Esophagus (tissue), 2 donors: ENCODE measurements at regions not wholly inside any gene's neighbourhood (a gene's known extent, or its start where the extent isn't known, plus 50 kb on each side); places are given as distances from the start of the nearest gene placed in this dataset.

ENCODE experiments used
- H3K27ac ChIP-seq, 2 donors: one replicate each; pipeline ENCODE4 v1.5.1; 2013; ENCODE audit warnings: low read depth in 2 of 2, mild to moderate bottlenecking in 2 of 2, inconsistent platforms in 1 of 2, low read length in 1 of 2, moderate library complexity in 1 of 2
- H3K27me3 ChIP-seq, 2 donors: one replicate each; pipeline ENCODE4 v1.6.1; 2013; ENCODE audit warnings: low read length in 2 of 2, control low read depth in 1 of 2, mild to moderate bottlenecking in 1 of 2; ENCODE audit not compliant: insufficient read depth in 2 of 2, control insufficient read depth in 1 of 2
- H3K36me3 ChIP-seq, 2 donors: one replicate each; pipeline ENCODE4 v1.6.1; 2013; ENCODE audit warnings: low read length in 1 of 2; ENCODE audit not compliant: control insufficient read depth in 2 of 2, insufficient read depth in 2 of 2
- H3K4me1 ChIP-seq, 2 donors: one replicate each; pipeline ENCODE4 v1.6.1; 2013; ENCODE audit warnings: low read length in 1 of 2; ENCODE audit not compliant: control insufficient read depth in 2 of 2, insufficient read depth in 2 of 2
- H3K4me3 ChIP-seq, 2 donors: one replicate each; pipeline ENCODE4 v1.5.1; 2013; ENCODE audit warnings: low read length in 2 of 2, mild to moderate bottlenecking in 2 of 2, low read depth in 1 of 2, moderate library complexity in 1 of 2
- H3K9me3 ChIP-seq, 2 donors: one replicate each; pipeline ENCODE4 v1.6.1; 2013; ENCODE audit warnings: mild to moderate bottlenecking in 2 of 2, low read depth in 1 of 2, low read length in 1 of 2, moderate library complexity in 1 of 2; ENCODE audit not compliant: control insufficient read depth in 2 of 2, insufficient read depth in 1 of 2
- WGBS, 2 donors: extraction: QIAGEN DNeasy Blood & Tissue Kit; methylation state at CpG; one replicate each; pipeline ENCODE4 v1.1.7; 2013; 5-methylcytosine and 5-hydroxymethylcytosine counted together
- donor health status: healthy with polysubstance abuse.
- donor health status: Bipolar disorder and iron deficiency.

DNA sequence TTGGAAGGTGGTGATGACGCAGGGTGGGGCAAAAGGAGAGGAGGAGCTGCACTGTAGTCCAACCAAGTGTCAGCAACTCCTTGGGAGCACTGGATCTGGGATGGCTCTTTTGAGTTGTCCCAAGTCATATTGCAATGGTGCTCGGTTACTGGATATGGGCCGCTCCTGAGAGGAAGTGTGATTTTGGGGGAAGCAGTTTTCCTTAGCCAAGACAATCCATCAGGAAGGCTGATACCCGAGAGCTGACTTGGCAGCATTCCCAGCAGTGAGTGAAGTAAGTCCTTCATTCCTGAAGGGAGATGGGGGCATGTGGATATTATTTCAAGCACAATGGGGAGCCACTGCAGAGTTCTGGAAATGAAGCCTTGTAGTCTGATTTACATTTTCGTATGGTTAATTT lies 354.1 kb downstream of the RFPL4B start:
- no peaks in the 10 kb centered on the region for H3K9me3 ChIP-seq
- H3K4me1 ChIP-seq = no peaks in the 10 kb centered on the region
- 68 to 70% methylated on average over 5 of the region's 5 CpGs for WGBS, 2 donors
- H3K27ac ChIP-seq = no peak overlapping the region
- H3K36me3 ChIP-seq = no peaks in the 10 kb centered on the region
- H3K4me3 ChIP-seq = no peak overlapping the region
- H3K27me3 ChIP-seq = no peaks in the 10 kb centered on the region

DNA sequence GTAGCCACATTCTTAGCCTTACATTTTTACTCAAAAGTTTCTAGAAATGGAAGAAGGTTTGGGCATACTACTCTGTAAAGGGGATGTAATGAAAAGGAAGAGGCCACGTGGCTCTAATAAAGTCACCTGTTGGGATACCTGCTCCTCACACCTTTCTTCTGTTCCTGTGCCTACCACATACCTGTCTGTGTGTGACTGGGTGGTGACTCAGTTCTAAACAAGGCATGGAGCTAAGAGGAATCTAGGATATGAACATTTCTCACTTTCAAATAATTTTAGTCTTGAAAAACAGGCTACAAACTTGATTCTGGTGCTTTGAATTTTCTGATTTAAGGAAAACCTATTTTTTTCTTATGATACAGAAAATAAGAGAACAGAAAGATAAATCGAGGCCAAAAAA lies 363.6 kb downstream of the RFPL4B start:
- H3K9me3 ChIP-seq = no peaks in the 10 kb centered on the region
- 70 to 72% methylated on average over 2 of the region's 2 CpGs for WGBS, 2 donors
- no peaks in the 10 kb centered on the region for H3K27me3 ChIP-seq
- no peak overlapping the region for H3K27ac ChIP-seq
- no peaks in the 10 kb centered on the region for H3K36me3 ChIP-seq
- H3K4me3 ChIP-seq = no peak overlapping the region
- no peaks in the 10 kb centered on the region for H3K4me1 ChIP-seq

DNA sequence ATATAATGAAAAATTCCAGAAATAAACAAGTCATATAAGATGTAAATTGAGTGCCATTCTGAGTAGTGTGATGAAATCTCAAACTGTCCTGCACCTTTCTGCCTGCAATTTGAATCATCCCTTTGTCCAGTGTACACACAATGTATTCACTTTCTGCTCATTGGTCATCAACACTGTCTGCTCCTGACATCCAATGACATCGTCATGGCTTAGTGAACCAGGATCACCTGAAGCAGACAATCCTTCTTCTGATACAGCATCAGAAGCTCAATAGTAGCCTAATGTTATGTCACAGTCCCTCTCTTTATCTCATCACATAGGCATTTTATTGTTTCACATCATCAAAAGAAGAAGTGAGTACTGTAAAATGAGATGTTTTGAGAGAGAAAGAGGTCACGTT lies 366.3 kb downstream of the RFPL4B start:
- H3K4me3 ChIP-seq = no peak overlapping the region
- no peaks in the 10 kb centered on the region for H3K27me3 ChIP-seq
- WGBS, 2 donors = 83 to 90% methylated on average over 2 of the region's 2 CpGs
- H3K4me1 ChIP-seq = no peaks in the 10 kb centered on the region
- no peak overlapping the region for H3K27ac ChIP-seq
- H3K9me3 ChIP-seq = no peaks in the 10 kb centered on the region
- H3K36me3 ChIP-seq = no peaks in the 10 kb centered on the region

DNA sequence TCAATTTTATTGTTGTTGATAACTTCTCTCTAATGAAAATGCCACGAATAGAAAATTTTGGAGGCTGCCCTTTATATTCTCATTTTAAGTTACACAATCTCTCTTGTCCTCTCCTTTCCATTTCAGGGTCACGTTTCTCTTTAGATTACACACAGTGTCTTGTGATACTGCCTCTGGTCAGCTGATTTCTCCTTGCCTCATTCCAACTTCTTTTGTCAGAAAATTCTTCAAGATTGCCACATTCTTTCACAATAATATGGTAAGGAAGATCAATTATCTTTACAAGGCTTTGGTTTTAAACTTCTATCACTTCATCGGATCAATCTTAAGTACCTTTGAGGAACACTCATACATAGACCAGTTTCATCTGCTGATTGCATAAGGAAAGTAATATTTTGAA lies 370.3 kb downstream of the RFPL4B start:
- no peaks in the 10 kb centered on the region for H3K9me3 ChIP-seq
- no peaks in the 10 kb centered on the region for H3K27me3 ChIP-seq
- H3K4me3 ChIP-seq = no peak overlapping the region
- no peaks in the 10 kb centered on the region for H3K36me3 ChIP-seq
- no peak overlapping the region for H3K27ac ChIP-seq
- H3K4me1 ChIP-seq = no peaks in the 10 kb centered on the region
- 75 to 77% methylated on average over 3 of the region's 3 CpGs for WGBS, 2 donors

DNA sequence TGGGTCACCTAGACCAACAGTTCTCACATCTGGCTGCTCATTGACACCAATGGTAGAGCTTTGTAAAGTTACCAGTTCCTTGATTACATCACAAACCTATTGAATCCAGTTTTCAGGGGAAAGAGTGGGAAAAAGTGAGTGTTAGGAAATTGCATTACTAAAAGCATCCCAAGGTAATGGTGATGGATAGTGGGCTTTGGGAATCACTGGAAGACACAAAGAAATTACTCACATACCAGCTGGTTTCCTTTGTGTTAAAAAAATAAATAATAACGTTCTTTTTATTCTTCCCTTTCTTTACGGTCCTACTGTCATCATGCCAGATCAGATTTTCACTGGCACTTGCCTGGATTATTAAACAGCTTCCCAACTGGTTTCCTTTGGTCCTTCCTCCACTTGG lies 370.7 kb downstream of the RFPL4B start:
- H3K36me3 ChIP-seq = no peaks in the 10 kb centered on the region
- H3K4me3 ChIP-seq = no peak overlapping the region
- WGBS, 2 donors = 44 to 46% methylated on average over 2 of the region's 2 CpGs
- H3K4me1 ChIP-seq = no peaks in the 10 kb centered on the region
- H3K27ac ChIP-seq = no peak overlapping the region
- H3K9me3 ChIP-seq = no peaks in the 10 kb centered on the region
- no peaks in the 10 kb centered on the region for H3K27me3 ChIP-seq

DNA sequence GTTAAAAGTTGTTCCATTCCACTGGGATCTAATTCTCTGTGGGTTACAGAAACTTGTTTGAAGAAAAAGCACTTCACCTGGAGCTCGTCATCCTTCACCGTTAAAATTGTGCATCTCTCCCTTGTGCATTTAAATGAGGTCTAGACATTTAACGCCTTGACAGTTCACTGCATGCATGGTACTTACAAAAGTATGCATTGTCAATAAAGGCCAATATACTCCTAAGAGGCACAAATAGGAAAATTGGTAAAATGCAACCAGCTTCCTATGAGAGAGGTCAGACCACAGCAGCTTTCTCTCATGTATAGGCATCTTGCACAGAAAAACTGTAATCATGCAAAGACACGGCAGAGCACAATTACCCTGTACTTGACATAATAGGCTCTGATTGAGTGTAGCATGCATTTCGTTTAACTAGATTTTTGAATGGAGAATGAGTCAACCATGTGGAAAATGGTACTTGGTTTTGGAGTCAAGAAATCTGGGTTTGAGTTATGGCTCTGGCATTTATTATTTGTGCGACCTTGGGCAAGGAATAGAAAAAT lies 378.5 kb downstream of the RFPL4B start:
- H3K4me3 ChIP-seq = no peak overlapping the region
- WGBS, 2 donors = 89 to 91% methylated on average over 6 of the region's 6 CpGs

DNA sequence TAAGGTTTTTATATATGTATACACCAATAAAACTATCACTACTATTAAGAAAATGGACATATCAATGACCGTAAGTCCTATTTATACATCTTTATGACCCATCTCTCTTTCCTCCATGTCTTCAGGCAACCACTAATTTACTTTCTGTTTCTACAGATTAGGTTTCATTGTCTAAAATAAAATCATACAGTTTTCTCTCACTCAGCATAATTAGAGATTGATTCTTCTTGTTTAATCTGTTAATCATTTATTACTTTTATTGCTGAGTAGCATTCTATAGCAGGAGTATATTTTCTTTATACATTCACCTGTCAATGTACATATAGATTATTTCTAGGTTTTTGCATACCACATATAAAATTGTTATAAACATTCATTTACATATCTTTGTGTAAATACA lies 388.0 kb downstream of the RFPL4B start:
- Histone ChIP-seq H3K27ac (no peak overlapping the region), H3K27me3 (no peaks in the 10 kb centered on the region), H3K4me3 (no peak overlapping the region), H3K9me3 (no peaks in the 10 kb centered on the region), H3K36me3 (no peaks in the 10 kb centered on the region), H3K4me1 (no peaks in the 10 kb centered on the region)
- WGBS, 2 donors = 86 to 92% methylated on average over 1 of the region's 1 CpG

More for the DNA sequence above, 378.5 kb downstream of the RFPL4B start:
- no peaks in the 10 kb centered on the region for H3K4me1 ChIP-seq
- no peak overlapping the region for H3K27ac ChIP-seq
- H3K36me3 ChIP-seq = no peaks in the 10 kb centered on the region
- no peaks in the 10 kb centered on the region for H3K9me3 ChIP-seq
- H3K27me3 ChIP-seq = no peaks in the 10 kb centered on the region

DNA sequence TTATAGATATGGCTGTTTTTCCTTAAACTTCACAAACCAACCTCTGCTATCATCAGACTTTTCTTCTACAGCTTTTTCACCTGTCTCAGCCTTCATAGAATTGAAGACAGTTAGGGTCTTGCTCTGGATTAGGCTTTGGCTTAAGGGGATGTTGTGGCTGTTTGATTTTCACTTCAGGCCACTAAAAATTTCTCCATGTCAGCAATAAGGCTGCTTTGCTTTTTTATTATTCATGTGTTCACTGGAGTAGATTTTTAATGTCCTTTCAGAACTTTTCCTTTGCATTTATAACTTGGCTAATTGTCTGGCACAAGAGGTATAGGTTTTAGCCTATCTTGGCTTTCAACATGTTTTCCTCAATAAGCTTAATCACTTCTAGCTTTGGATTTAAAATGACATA lies 392.6 kb downstream of the RFPL4B start:
- H3K36me3 ChIP-seq = no peaks in the 10 kb centered on the region
- no peak overlapping the region for H3K4me3 ChIP-seq
- no peaks in the 10 kb centered on the region for H3K4me1 ChIP-seq

DNA sequence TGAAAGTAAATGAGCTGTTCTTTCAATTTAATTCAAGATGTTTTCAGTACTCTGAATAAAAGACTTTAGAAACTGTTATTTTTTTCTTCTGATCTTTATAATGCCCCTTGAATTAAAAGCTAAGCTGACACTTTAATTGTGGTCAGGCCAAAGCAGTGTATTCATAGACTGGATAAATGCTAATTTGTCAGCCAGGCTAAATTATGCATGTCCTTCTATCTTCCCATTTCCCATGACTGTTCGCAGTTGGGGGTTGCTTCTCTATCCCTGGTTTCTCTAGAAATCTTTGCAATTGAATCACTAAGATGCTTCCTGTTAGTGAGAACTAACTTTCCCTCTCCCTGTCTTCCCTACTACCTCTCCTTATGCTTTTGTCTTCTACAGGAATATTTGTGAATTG lies 396.2 kb downstream of the RFPL4B start:
- Histone ChIP-seq H3K27me3 (no peaks in the 10 kb centered on the region), H3K27ac (no peak overlapping the region), H3K4me3 (no peak overlapping the region), H3K36me3 (no peaks in the 10 kb centered on the region), H3K9me3 (no peaks in the 10 kb centered on the region), H3K4me1 (no peaks in the 10 kb centered on the region)
- 91 to 92% methylated on average over 1 of the region's 1 CpG for whole genome bisulfite sequencing, 2 donors

More for the DNA sequence above, 392.6 kb downstream of the RFPL4B start:
- H3K9me3 ChIP-seq = no peaks in the 10 kb centered on the region
- no peak overlapping the region for H3K27ac ChIP-seq
- H3K27me3 ChIP-seq = no peaks in the 10 kb centered on the region

DNA sequence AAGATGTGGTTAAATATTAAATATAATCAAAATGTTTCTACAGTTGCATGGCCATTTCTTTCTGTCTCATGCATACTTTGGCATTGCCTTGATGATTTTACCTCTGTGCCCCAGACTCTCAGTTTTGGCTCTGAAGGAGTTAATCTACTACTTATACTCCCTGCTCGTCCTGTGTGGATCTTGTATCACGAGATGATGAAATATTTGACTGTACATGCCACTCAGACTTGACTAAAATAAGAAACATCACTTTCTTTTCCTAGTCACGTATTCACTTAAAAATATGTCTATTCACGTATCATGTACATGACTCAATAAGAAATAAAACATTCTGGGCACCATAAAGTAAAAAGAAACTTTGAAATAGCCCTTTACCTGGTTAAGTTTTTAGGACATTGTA lies 397.7 kb downstream of the RFPL4B start:
- H3K9me3 ChIP-seq = no peaks in the 10 kb centered on the region
- 58 to 64% methylated on average over 4 of the region's 4 CpGs for WGBS, 2 donors

More for the DNA sequence above, 397.7 kb downstream of the RFPL4B start:
- no peak overlapping the region for H3K27ac ChIP-seq
- H3K36me3 ChIP-seq = no peaks in the 10 kb centered on the region
- no peaks in the 10 kb centered on the region for H3K27me3 ChIP-seq
- no peaks in the 10 kb centered on the region for H3K4me1 ChIP-seq
- H3K4me3 ChIP-seq = no peak overlapping the region
